Activated T-cell treated with anti-CD3 and anti-CD28 coated beads, Interleukin-2, amount 50 U/mL, for 24 hours (primary cell): ENCODE measurements at regions not wholly inside any gene's neighbourhood (a gene's known extent, or its start where the extent isn't known, plus 50 kb on each side); places are given as distances from the start of the nearest gene placed in this dataset.

ENCODE experiments used
- DNase-seq: peaks from one replicate; pipeline ENCODE4 v3.0.0-alpha.2; 2020
- H3K27ac Mint-ChIP-seq: 2 replicates; pipeline ENCODE4 v1.8.0; 2020; ENCODE audit warnings: mild to moderate bottlenecking, mixed read lengths
- H3K27me3 Mint-ChIP-seq: 2 replicates; pipeline ENCODE4 v1.8.0; 2020; ENCODE audit warnings: mixed read lengths
- H3K36me3 Mint-ChIP-seq: 2 replicates; pipeline ENCODE4 v1.8.0; 2020; ENCODE audit warnings: low read depth, mixed read lengths
- H3K4me1 Mint-ChIP-seq: 2 replicates; pipeline ENCODE4 v1.8.0; 2020; ENCODE audit warnings: low read depth, mixed read lengths
- H3K4me3 Mint-ChIP-seq: 2 replicates; pipeline ENCODE4 v1.8.0; 2020; ENCODE audit warnings: mild to moderate bottlenecking, moderate library complexity, mixed read lengths
- H3K9me3 Mint-ChIP-seq: 2 replicates; pipeline ENCODE4 v1.8.0; 2020; ENCODE audit warnings: mixed read lengths

DNA sequence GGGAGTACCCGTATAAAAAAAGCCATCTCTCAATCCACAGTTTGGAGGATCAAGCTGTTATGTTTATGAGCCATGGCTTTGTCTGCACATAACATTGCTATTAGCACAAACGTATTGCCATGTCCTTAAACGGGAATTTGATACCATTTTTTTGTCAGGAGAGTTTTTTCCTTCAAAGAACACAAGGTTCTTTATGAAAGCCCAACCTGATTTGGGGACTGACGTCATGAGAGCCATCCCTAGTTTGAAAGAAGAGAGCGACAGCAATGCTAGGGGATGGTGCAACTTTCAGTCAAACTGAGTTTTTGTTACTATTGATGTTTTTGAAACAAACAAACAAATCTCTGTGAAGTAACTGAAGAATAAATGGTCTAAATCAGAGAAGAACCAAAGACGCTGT is 376.6 kb downstream of the EIPR1 start:
- Mint-ChIP-seq H3K4me1 (peaks cover 2% of the 10 kb centered on the region), H3K27me3 (peaks cover 22% of the 10 kb centered on the region), H3K36me3 (no peaks in the 10 kb centered on the region), H3K4me3 (no peak overlapping the region), H3K9me3 (no peaks in the 10 kb centered on the region), H3K27ac (no peak overlapping the region)
- no peak for DNase-seq

DNA sequence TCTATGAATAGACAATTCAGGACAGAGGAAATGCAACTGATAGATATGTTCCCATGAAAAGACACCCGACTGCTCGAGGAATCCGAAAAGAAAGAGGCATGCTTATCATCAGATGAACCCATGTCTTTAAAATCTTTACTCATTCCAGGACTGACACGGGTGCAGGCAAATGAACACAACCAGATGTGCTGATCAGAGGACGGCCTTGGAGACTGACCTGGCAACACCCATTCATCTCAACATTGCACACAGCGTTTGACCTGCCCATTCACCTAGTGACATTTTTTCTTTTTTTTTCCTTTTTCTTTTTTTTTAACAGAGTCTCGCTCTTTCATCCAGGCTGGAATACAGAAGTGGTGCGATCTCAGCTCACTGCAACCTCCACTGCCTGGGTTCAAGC is 377.5 kb downstream of the EIPR1 start:
- Mint-ChIP-seq H3K27me3 (peaks cover 14% of the 10 kb centered on the region), H3K27ac (no peak overlapping the region), H3K4me1 (peaks cover 2% of the 10 kb centered on the region), H3K9me3 (no peaks in the 10 kb centered on the region), H3K36me3 (no peaks in the 10 kb centered on the region), H3K4me3 (no peak overlapping the region)
- no peak for DNase-seq

DNA sequence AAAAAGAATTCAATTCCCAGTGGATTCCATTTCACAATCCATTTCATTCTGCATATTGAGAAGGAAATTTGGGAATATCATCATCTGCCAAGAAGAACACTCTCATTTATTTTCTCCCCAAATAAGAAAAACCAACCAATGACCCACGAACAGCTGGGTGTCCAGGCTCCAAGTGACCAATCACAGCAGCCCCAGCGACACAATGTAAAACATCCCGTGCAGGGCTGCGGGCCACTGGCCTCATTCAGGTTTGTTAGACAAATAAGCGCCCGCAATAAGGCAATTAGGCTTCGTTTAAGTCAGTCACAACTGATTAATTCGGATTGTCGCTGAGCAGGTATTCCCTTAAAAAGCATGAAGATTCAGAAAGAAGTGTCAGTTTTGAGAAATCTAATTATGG is 378.6 kb downstream of the EIPR1 start:
- H3K27ac Mint-ChIP-seq, result no peak overlapping the region
- peaks cover 2% of the 10 kb centered on the region for H3K4me1 Mint-ChIP-seq
- DNase-seq, result no peak
- H3K27me3 Mint-ChIP-seq, result peaks cover 7% of the 10 kb centered on the region
- no peak overlapping the region for H3K4me3 Mint-ChIP-seq
- no peaks in the 10 kb centered on the region for H3K9me3 Mint-ChIP-seq
- H3K36me3 Mint-ChIP-seq, result no peaks in the 10 kb centered on the region

DNA sequence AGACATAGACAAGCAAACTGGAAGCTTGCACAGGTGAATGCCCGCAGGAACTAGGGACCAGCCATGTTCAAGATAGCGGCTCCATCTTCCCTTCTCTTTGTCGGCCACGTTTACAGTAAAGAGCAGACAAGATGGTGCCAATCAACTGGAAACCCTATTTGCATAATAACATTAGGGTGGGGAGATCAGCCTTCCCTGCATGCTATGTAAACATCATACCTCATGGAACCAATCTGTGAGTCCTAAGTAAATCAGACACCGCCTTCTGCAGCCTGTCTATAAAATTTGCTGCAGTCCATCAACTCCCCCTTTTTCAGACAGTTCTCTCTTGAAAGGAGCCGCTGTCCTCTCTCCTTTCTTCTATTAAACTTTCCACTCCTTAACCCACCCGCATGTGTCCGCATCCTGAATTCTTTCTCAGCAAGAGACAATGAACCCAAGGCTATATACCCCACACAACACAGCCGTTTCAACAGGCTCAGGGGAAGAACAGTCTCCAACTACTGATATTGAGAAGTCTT is 384.4 kb downstream of the EIPR1 start:
- DNase-seq, result no peak
- H3K36me3 Mint-ChIP-seq, result no peaks in the 10 kb centered on the region
- H3K27me3 Mint-ChIP-seq, result peaks cover 36% of the 10 kb centered on the region
- H3K9me3 Mint-ChIP-seq, result peaks cover 11% of the 10 kb centered on the region
- H3K4me1 Mint-ChIP-seq, result no peaks in the 10 kb centered on the region
- H3K4me3 Mint-ChIP-seq, result no peak overlapping the region
- H3K27ac Mint-ChIP-seq, result no peak overlapping the region

DNA sequence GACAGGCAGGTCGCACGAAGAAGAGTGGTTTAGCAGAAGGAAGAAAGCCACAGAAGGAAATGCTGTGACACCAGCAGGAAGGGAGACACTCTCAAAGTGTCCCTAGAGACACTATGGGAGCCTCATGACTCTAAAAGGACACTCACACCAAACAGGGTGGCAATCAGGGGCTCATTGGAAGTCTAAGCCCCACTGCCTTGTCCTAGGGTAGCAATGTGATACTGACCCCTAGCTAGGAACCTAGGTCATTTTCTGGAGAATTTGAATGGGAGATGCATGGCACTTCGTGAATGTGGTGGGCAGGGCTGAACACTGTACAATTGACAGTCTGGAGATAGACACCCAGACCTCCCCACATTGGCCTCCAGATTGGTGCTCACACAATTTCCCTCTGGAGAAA is 385.0 kb downstream of the EIPR1 start:
- H3K27me3 Mint-ChIP-seq, result peaks cover 34% of the 10 kb centered on the region
- DNase-seq, result no peak
- H3K9me3 Mint-ChIP-seq, result peaks cover 14% of the 10 kb centered on the region
- no peak overlapping the region for H3K27ac Mint-ChIP-seq
- H3K4me3 Mint-ChIP-seq, result no peak overlapping the region
- no peaks in the 10 kb centered on the region for H3K36me3 Mint-ChIP-seq
- no peaks in the 10 kb centered on the region for H3K4me1 Mint-ChIP-seq

DNA sequence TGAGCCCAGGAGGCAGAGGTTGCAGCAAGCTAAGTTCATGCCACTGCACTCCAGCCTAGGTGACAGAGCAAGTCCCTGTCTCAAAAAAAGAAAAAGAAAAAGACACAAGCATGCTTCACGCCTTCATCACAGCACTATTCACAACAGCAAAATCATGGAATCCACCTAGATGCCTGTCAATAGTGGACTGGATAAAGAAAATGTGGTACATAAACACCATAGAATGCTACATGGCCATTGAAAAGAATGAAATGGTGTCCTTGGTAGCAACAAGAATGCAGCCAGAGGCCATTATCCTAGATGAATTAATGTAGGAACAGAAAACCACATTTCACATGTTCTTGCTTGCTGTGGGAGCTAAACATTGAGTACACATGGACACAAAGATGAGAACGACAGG is 392.6 kb downstream of the EIPR1 start:
- Mint-ChIP-seq H3K27me3 (peaks cover 10% of the 10 kb centered on the region), H3K4me1 (no peaks in the 10 kb centered on the region), H3K4me3 (no peak overlapping the region), H3K9me3 (peaks cover 14% of the 10 kb centered on the region), H3K36me3 (no peaks in the 10 kb centered on the region), H3K27ac (no peak overlapping the region)
- no peak for DNase-seq

DNA sequence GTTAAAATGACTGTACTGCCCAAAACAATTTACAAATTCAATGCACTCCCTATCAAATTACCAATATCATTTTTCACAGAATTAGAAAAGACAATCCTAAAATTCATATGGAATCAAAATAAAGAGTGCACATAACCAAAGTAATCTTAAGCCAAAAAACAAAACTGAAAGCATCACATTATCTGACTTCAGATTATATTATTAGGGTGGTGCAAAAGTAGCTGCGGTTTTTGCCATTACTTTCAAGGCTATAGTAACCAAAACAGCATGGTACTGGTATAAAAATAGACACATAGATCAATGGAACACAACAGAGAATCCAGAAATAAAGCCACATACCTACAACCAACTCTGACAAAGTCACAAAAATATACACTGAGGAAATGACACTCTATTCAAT is 396.6 kb downstream of the EIPR1 start:
- H3K36me3 Mint-ChIP-seq, result no peaks in the 10 kb centered on the region
- H3K9me3 Mint-ChIP-seq, result peaks cover 3% of the 10 kb centered on the region
- no peaks in the 10 kb centered on the region for H3K4me1 Mint-ChIP-seq
- no peak for DNase-seq
- H3K27me3 Mint-ChIP-seq, result peaks cover 4% of the 10 kb centered on the region
- H3K27ac Mint-ChIP-seq, result no peak overlapping the region
- H3K4me3 Mint-ChIP-seq, result no peak overlapping the region

DNA sequence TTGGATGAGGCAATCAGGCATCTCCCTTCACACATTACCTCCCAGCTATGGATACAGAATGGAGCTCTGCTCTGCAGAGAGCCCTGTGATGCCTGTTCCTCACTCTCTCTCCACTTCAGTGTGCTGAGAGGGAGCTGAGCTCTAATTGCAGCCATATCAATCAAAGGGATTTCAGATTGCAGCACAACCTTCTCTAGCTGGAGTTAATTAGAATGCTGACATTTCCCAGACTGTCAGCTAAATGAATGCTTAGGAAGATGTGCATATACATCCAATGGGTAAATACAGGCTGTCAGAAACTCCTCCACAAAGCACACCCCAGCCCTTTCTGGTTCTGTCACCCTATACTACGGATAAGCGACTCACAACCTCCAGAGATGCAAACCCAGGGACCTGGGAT is 402.6 kb downstream of the EIPR1 start:
- Mint-ChIP-seq H3K27me3 (peaks cover 20% of the 10 kb centered on the region), H3K36me3 (no peaks in the 10 kb centered on the region), H3K27ac (no peak overlapping the region), H3K4me3 (no peak overlapping the region), H3K4me1 (no peaks in the 10 kb centered on the region), H3K9me3 (peaks cover 4% of the 10 kb centered on the region)
- no peak for DNase-seq

DNA sequence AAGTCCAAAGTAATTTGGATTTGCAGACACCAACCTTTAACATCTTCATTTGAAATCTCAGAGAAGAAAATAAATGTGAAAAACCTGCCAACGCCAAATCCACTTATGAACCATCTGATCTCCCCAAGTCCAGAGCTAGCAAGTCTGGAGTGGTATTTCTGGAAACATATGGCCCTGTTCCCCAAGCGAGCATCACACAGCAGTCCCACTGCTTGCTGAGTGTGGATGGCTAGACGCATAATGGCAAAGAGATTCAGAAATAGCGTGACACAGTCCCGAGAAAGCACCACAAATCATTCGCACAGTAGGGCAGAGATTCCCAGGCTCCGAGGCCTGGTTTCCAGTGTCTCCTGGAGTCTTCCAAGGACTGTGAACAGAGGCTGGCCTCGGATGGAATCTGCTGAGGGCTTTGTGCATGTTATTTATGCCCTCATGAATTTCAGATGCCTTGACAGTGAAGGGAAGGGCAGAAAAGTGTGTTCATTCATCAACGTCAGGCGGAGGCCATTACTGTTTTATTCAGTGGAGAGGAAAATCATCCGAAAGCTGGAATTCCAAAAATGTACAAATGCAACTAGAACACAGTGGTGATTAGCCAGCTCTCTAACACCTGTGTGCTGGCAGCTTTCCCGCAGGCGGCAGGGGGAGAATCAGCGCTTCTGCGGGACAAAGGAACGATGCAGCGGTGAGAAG is 417.0 kb downstream of the EIPR1 start:
- DNase-seq, result no peak
- no peak overlapping the region for H3K27ac Mint-ChIP-seq
- H3K36me3 Mint-ChIP-seq, result no peaks in the 10 kb centered on the region
- no peaks in the 10 kb centered on the region for H3K9me3 Mint-ChIP-seq
- H3K4me1 Mint-ChIP-seq, result no peaks in the 10 kb centered on the region
- no peaks in the 10 kb centered on the region for H3K27me3 Mint-ChIP-seq
- H3K4me3 Mint-ChIP-seq, result no peak overlapping the region

DNA sequence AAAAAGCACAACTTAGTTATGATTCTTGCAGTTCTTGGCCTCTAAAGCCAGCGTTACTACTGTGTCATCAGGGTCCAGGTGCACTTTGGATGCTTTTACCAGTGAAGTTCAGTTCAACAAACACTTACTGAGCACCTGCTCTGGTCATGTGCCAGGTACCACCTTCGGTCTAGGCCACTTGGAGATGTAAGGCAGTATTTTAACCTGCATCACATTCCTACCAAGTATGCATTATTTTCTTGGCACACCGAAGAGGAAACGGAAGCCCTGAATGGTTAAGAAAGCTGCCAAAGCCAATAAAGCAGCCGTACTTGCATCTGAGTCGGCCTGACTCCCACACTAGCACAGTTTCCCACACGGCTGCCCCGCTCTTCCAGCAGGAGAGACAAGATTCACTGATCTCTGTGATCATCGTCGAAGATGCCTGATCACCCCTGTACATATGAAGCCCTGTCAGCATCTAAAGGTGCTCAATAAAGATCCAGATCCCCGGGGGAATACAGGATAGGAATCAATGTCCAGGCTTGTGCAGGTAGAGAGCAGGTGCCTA is 427.1 kb downstream of the EIPR1 start:
- H3K27me3 Mint-ChIP-seq, result peaks cover 7% of the 10 kb centered on the region
- no peak overlapping the region for H3K4me3 Mint-ChIP-seq
- peaks cover 5% of the 10 kb centered on the region for H3K9me3 Mint-ChIP-seq
- no peaks in the 10 kb centered on the region for H3K36me3 Mint-ChIP-seq
- no peaks in the 10 kb centered on the region for H3K4me1 Mint-ChIP-seq
- H3K27ac Mint-ChIP-seq, result no peak overlapping the region
- DNase-seq, result no peak

DNA sequence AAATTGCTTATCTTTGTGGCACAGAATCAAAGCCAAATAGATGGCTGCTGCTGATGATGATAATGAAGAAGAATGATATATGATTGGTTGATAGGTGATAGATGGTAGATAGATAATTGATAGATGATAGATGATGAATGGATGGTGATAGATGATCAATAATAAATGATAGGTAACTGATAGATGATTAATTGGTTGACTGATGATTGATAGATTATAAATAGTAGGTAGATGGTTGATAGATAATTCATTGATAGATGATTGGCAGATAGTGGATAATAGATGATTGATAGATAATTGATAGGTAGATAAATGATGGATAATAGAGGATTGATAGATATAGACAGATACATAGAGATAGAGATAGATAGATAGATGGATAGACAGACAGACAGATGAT is 430.2 kb downstream of the EIPR1 start:
- Mint-ChIP-seq H3K27me3 (peaks cover 4% of the 10 kb centered on the region), H3K9me3 (peaks cover 11% of the 10 kb centered on the region), H3K4me3 (no peak overlapping the region), H3K4me1 (no peaks in the 10 kb centered on the region), H3K27ac (no peak overlapping the region), H3K36me3 (no peaks in the 10 kb centered on the region)
- no peak for DNase-seq

DNA sequence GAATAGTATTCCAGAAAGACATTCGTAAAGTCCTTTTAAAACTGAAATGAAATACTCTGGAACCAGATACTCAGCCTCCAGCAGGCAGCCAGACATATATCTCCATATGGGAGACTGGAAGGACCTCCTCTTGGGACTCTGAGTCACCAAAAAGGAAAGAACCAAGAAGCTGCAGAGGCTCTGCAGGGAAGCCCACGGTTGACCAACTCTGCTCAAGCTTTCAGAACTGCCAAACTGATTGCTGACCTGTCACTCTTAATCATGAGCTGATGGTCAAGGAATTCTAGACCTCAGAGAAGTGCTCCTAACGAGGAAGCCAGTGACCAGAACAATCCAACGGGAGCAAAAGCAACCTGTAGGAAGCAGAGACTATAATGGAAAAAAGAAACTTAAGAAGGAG is 434.7 kb downstream of the EIPR1 start:
- H3K4me1 Mint-ChIP-seq, result no peaks in the 10 kb centered on the region
- H3K36me3 Mint-ChIP-seq, result no peaks in the 10 kb centered on the region
- H3K27ac Mint-ChIP-seq, result no peak overlapping the region
- DNase-seq, result no peak
- H3K4me3 Mint-ChIP-seq, result no peak overlapping the region
- H3K27me3 Mint-ChIP-seq, result peaks cover 9% of the 10 kb centered on the region
- H3K9me3 Mint-ChIP-seq, result peaks cover 11% of the 10 kb centered on the region

DNA sequence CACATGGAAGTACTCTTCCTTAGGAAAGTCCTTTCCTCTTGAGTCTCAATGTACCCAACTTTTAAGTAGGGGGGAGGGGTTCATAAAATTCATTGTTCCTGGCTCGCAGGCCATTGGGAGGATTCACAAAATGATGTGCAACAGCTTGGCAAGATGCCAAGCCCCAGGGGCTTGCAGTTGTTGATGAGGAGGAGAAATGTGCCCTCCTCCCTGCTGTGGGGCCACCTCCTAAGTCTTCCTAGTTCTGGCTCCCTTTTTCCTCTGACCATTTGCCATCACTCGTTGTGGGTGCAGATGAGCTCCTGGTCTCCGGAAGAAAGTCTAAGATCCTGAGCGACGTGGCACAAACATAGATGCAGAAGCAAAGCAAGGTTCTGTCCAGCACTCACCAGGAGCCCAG is 435.4 kb downstream of the EIPR1 start:
- H3K4me1 Mint-ChIP-seq, result no peaks in the 10 kb centered on the region
- peaks cover 9% of the 10 kb centered on the region for H3K27me3 Mint-ChIP-seq
- no peak for DNase-seq
- H3K4me3 Mint-ChIP-seq, result no peak overlapping the region
- no peaks in the 10 kb centered on the region for H3K36me3 Mint-ChIP-seq
- H3K27ac Mint-ChIP-seq, result no peak overlapping the region
- H3K9me3 Mint-ChIP-seq, result peaks cover 11% of the 10 kb centered on the region

DNA sequence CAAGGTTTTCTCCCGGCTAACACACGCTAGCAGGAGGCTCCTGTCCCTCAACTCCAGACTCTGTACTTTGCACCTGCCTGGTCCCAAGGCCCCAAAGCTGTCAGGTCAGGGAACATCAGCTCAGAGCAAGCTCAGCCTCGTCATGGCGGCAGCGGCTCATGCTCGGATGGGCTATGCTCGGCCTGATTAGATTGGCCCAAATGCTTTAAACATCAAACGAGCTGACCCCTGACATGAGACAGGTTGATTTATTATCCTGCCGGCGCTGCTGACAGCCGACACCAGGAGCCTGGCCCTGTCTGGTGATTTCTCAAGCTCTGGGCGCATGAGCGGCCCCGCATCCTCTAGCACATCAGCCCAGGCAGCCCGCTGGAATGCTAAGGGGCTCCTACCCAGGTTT is 436.4 kb downstream of the EIPR1 start:
- Mint-ChIP-seq H3K27me3 (peaks cover 9% of the 10 kb centered on the region), H3K4me3 (no peak overlapping the region), H3K4me1 (no peaks in the 10 kb centered on the region), H3K27ac (no peak overlapping the region), H3K36me3 (no peaks in the 10 kb centered on the region), H3K9me3 (peaks cover 11% of the 10 kb centered on the region)
- DNase-seq, result no peak

DNA sequence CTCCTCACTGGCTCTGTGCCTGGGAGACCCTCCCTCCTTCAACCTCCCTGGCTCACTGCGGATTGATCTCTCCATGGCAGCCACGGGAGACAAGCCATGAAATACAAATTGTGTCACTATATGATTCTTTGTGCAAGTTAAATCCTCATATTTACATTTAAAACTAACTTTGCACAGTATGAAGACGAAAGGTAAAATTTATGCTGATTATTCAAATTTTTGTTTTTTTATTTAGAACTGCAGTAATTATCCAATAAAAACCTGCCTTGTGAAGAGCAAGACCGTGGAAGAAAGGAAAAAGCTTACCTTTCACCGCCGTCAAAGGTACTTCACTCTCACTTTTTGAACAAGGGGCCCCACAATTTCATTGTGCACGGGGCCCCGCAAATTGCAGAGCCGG is 436.9 kb downstream of the EIPR1 start:
- DNase-seq, result no peak
- Mint-ChIP-seq H3K27ac (no peak overlapping the region), H3K9me3 (peaks cover 10% of the 10 kb centered on the region), H3K36me3 (no peaks in the 10 kb centered on the region), H3K4me3 (no peak overlapping the region), H3K4me1 (no peaks in the 10 kb centered on the region), H3K27me3 (peaks cover 9% of the 10 kb centered on the region)
